ENCODE measurements at regions not wholly inside any gene's neighbourhood (a gene's known extent, or its start where the extent isn't known, plus 50 kb on each side); places are given as distances from the start of the nearest gene placed in this dataset.
"Not testable (repeated sequence)": the region's sequence is repeated elsewhere in the genome, so short reads cannot be mapped to it uniquely, and the experiment has no call there.

DNA sequence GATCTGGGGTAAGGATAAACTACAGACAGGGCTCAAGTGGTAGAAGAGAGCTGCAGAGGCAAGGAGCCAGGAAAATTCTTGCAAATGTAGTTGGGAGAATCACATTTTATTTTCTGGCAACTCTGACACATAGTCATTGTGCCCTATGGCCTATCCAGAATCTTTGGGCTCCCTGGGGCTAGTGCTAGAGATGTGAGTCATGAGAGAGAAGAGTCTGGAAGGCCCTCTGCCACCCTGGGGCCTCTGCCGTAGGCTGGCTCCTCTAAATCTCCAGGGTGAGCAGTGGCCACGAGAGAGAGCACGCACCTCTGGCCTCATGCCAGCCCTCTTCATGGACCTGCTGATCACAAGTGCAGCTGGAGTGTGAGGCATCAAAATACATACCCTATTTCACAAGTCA is 74.3 kb upstream of the SSBP2 start:
- no peak for DNase-seq

GRCh38 chr5:81823736-81824135 is 72.8 kb upstream of the SSBP2 start:
- DNase-seq, result not testable (repeated sequence)

DNA sequence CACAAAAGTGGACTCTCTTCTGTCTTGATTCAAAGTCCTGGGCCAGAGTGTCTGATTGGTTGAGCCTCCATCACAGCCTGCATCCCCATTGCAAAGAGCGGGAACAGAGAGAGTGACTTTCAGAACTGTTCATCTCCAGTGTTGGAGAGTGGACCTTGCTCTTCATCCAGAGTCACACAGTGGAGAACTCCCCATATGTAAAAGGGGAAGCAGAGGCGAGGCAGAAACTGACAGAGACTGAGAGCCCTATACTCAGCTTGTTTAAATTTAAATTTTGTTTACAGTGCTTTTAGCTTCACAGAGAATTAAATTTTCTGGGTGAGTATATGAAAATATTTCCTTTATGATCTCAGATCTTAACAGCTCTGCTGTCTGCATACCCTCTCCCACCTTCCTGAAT is 70.0 kb upstream of the SSBP2 start:
- DNase-seq, result no peak

DNA sequence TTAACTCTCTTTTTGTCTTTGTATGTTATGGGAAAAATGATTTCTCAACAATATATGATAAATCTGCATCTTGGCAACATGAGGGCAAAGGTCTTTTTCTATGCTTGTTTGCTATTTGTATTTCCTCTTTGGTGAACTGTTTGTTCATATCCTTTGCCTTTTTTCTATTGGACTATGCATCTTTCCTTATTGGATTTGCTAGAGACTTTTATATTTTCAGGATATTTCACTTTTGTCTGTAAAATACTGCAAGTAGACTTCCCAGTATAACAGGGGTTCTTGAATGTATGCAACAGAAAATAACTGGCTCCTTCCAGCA is 69.4 kb upstream of the SSBP2 start:
- DNase-seq, result no peak

DNA sequence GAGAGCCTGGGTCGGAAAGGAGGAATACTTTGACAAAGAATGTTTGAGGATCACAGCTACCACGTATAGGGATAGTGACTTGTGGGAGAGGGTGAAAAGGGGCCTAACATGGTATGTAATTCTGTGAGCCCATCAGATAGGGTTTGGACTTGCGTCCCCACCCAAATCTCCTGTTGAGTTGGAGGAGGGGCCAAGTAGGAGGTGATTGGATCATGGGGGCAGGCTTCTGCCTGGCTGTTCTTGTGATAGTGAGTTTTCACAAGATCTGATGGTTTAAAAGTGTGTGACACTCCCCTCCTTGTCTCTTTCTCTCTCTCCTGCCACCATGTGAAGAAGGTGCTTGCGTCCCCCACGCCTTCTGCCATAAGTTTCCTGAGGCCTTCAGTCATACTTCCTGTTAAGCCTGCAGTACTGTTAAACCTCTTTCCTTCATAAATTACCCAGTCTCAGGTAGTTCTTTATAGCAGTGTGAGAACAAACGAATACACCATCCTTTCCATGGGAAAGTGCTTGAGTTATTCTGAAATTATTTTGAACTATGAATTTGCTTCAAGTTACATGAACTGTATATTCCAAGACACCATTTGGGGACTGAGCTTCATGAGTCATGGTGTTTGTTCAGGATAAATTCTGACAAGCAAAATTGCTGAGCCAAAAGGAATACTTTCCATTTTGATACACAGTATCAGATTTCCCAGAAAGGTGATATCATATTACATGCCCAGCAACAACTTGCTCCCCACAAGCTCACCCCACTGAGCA is 68.8 kb upstream of the SSBP2 start:
- no peak for DNase-seq

- no peak for DNase-seq
Measured at GRCh38 chr5:81817980-81818379, 67.1 kb upstream of the SSBP2 start.

DNA sequence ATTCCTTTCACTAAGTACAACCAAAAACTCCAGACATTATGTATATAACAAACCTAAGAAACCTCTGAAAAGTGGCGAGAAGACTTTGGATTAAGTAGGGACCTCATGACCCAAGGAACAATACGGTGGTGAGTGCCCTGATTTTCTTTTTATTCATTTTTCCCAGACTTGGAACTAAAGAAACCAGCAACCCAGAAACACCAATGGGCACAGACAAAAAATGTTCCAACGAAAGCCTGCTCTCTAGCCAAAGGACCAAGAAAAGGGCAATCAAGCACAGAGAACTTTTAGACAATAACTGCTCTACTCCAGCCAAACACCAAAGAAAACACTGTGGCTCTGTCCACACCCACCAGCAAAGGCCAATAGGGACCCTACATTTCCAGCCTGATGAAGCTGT is 66.2 kb upstream of the SSBP2 start:
- no peak for DNase-seq

DNA sequence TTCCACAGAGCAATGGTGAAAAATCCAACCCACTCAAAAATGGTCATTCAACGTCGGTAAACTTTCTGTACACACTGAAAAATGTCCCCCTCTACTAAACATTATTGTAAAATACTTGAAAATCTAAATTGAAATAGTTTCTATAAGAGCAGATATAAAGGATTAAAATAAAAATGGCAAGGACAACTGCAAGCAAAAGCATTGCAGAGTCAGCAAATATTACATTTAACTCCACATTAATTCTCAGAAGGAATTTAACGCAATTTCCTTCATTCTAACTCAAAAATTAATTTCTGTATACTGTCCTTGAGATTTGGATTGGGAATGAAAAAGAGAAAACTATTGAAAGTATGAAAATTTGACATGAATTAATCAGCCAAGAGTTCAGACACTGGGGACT is 64.4 kb upstream of the SSBP2 start:
- DNase-seq, result no peak

DNA sequence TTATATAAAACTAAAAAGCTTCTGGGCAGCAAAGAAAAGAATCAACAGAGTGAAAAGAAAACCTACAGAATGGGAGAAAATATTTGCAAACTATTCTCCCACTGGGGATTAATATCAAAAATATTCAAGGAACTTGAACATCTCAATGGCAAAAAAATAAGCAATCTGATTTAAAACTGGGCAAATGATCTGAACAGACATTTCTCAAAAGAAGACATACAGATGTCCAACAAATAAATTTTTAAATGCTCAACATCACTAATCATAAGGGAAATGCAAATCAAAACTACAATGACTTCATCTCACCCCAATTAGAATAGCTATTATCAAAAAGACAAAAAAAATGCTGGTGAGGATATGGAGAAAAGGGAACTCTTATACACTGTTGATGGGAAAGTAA is 57.2 kb upstream of the SSBP2 start:
- no peak for DNase-seq

DNA sequence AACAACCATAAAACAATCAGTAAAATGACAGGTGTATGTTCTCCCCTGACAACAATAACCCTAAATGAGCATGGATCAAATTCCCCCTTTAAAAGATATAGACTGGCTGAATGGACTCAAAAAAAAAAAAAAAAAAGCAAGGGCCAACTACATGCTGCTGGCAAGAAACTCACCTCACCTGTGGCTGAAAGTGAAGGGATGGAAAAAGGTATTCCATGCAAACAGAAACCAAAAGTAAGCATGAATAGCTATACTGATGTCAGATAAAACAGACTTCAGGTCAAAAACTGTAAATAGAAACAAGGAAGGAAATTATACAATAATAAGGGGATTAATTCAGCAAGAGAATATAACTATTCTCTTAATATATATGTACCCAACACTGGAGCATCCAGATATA is 54.2 kb upstream of the SSBP2 start:
- DNase-seq, result no peak

- no peak for DNase-seq
Measured at GRCh38 chr5:81803812-81804211, 52.9 kb upstream of the SSBP2 start.

- no peak for DNase-seq
Measured at GRCh38 chr5:81802625-81803024, 51.7 kb upstream of the SSBP2 start.

DNA sequence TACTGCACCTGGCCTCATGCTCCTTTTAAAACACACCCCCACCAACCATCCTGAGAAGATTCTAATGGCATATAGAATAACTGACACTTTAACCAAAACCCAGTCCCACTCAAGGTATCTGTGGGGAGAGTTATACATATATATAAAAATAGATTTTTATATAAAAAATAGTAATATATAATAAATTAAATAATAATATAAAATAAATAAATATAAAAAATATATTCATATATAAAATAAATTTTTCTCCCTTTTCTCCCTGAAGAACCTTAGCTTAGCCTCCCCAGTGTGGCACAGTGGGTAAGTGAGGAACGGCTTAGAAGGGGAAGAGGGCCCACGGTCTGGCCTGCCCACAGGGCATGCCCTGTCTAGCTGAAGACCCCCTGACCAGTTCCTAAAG is 51.1 kb upstream of the SSBP2 start:
- DNase-seq, result no peak

GRCh38 chr5:81800797-81801196 is 49.9 kb upstream of the SSBP2 start:
- DNase-seq, result no peak

Data from activated CD4-positive, alpha-beta T cell treated with anti-CD3 and anti-CD28 coated beads, Interleukin-2, Interleukin-6, amounts not matched to agents 100 ng/mL and 50 ng/mL, durations not matched to agents 16 hours and 8 hours (primary cell).